Endothelial cell of umbilical vein (primary cell): ENCODE measurements at regions not wholly inside any gene's neighbourhood (a gene's known extent, or its start where the extent isn't known, plus 50 kb on each side); places are given as distances from the start of the nearest gene placed in this dataset.
A peak's percentile ranks its signal among the peaks of the same experiment; 100 is the strongest.

Experiments
- BruUV-seq: library from RNA; stranded (reverse); fragments of 400-500 nt; replicated peaks from 2 replicates; lab custom pipeline; 2021; lab: Mats Ljungman, UMichigan
- CTCF ChIA-PET: fragments of 300-600, 350-600 bp; sonication (Branson Sonifier 250); formaldehyde crosslinking; loops from one replicate; lab custom pipeline; 2021; ENCODE audit warnings: antibody characterized with exemption, inconsistent platforms; lab: Charles Lee
- POLR2A ChIA-PET: fragments of 300-600, 350-600 bp; sonication (Branson Sonifier 250); formaldehyde crosslinking; loops from one replicate; lab custom pipeline; 2021; ENCODE audit warnings: antibody characterized with exemption, inconsistent platforms; lab: Charles Lee
- DNase-seq: peaks from one replicate; pipeline ENCODE4 v3.0.0-alpha.2; 2011; ENCODE audit warnings: low read depth, low spot score
- FAIRE-seq: peaks from 2 replicates; lab custom pipeline; 2011; peaks lifted over from hg19 to GRCh38; lab: Jason Lieb, UNC
- H2AFZ ChIP-seq: 2 replicates; pipeline ENCODE4 v1.6.0; 2012; ENCODE audit warnings: low read depth, low read length, control low read depth, inconsistent platforms
- H3K27ac ChIP-seq: 2 replicates; pipeline ENCODE4 v1.5.1; 2011; ENCODE audit warnings: low read depth, mild to moderate bottlenecking, control low read depth, low read length, moderate library complexity; ENCODE audit not compliant: insufficient read depth
- H3K27me3 ChIP-seq, 2 experiments: 2 replicates each; pipeline versions ENCODE4 v1.6.0 to v1.6.1; 2011; ENCODE audit warnings: low read length in 2 of 2, mixed read lengths in 1 of 2; ENCODE audit not compliant: control insufficient read depth in 2 of 2, insufficient read depth in 2 of 2
- H3K36me3 ChIP-seq, 2 experiments: 2 replicates in 1 of 2; 3 replicates in 1 of 2; pipeline ENCODE4 v1.5.1; 2011; ENCODE audit warnings: low read length in 2 of 2, mild to moderate bottlenecking in 1 of 2, moderate library complexity in 1 of 2; ENCODE audit not compliant: control insufficient read depth in 2 of 2, insufficient read depth in 2 of 2; ENCODE audit errors: extremely low read depth in 1 of 2
- H3K4me1 ChIP-seq: 3 replicates; pipeline ENCODE4 v1.5.1; 2011; ENCODE audit warnings: mild to moderate bottlenecking, low read length; ENCODE audit not compliant: control insufficient read depth, insufficient read depth; ENCODE audit errors: extremely low read depth
- H3K4me2 ChIP-seq: 2 replicates; pipeline ENCODE4 v1.6.1; 2011; ENCODE audit warnings: low read length, control low read depth, mixed read lengths; ENCODE audit not compliant: insufficient read depth
- H3K4me3 ChIP-seq, 3 experiments: fragments of 200-600 bp in 1 of 3; sonication (generic), shearing (Covaris generic) in 1 of 3; replicated peaks in 1 of 3; 2 replicates each; pipeline ENCODE4 v1.5.1; 2011 to 2016; ENCODE audit warnings: control low read depth in 3 of 3, low read length in 3 of 3, mild to moderate bottlenecking in 2 of 3, inconsistent platforms in 1 of 3, low read depth in 1 of 3, moderate library complexity in 1 of 3; ENCODE audit not compliant: insufficient read depth in 1 of 3
- H3K79me2 ChIP-seq: 2 replicates; pipeline ENCODE4 v1.6.0; 2012; ENCODE audit warnings: low read length, inconsistent platforms; ENCODE audit not compliant: control insufficient read depth, insufficient read depth
- H3K9ac ChIP-seq: replicated peaks from 2 replicates; pipeline ENCODE3; 2011; ENCODE audit warnings: low read length, control low read depth; ENCODE audit not compliant: insufficient read depth; ENCODE audit errors: extremely low read depth
- H3K9me1 ChIP-seq: replicated peaks from 3 replicates; pipeline ENCODE4 v1.6.0; 2011; ENCODE audit warnings: mild to moderate bottlenecking, low read length; ENCODE audit not compliant: control insufficient read depth, insufficient read depth; ENCODE audit errors: extremely low read depth
- H3K9me3 ChIP-seq: replicated peaks from 2 replicates; pipeline ENCODE4 v1.5.1; 2012; ENCODE audit warnings: low read length, inconsistent platforms; ENCODE audit not compliant: control insufficient read depth, insufficient read depth
- H4K20me1 ChIP-seq: replicated peaks from 2 replicates; pipeline ENCODE3; 2011; ENCODE audit warnings: mild to moderate bottlenecking, low read length; ENCODE audit not compliant: control insufficient read depth, insufficient read depth; ENCODE audit errors: extremely low read depth
- CTCF ChIP-seq, 2 donors: IDR thresholded peaks; 1 replicate in 1 of 2; 2 replicates in 1 of 2; pipeline ENCODE4 v1.5.1; 2011; ENCODE audit warnings: low read length in 2 of 2, mild to moderate bottlenecking in 2 of 2, moderate library complexity in 2 of 2, control low read depth in 1 of 2, inconsistent platforms in 1 of 2, low read depth in 1 of 2; ENCODE audit not compliant: insufficient read depth in 1 of 2; ENCODE audit errors: extremely low read depth in 1 of 2
- EZH2 ChIP-seq: IDR thresholded peaks from 2 replicates; pipeline ENCODE4 v1.6.1; 2012; ENCODE audit warnings: borderline replicate concordance, low read depth, mild to moderate bottlenecking, moderate library complexity, low read length, inconsistent platforms; ENCODE audit not compliant: severe bottlenecking
- FOS ChIP-seq: IDR thresholded peaks from 2 replicates; pipeline ENCODE4 v1.6.1; 2011; ENCODE audit warnings: mild to moderate bottlenecking, low read length, moderate library complexity, borderline replicate concordance; ENCODE audit not compliant: insufficient read depth
- GATA2 ChIP-seq: IDR thresholded peaks from 2 replicates; pipeline ENCODE4 v1.7.0; 2011; ENCODE audit warnings: low read depth, mild to moderate bottlenecking, moderate library complexity, mixed read lengths, low read length; ENCODE audit not compliant: insufficient read length, insufficient read depth
- JUN ChIP-seq: IDR thresholded peaks from 2 replicates; pipeline ENCODE4 v1.6.1; 2011; ENCODE audit warnings: borderline replicate concordance, low read depth; ENCODE audit not compliant: insufficient read length, insufficient read depth
- MYC ChIP-seq: IDR thresholded peaks from one replicate; pipeline ENCODE4 v1.6.1; 2011; ENCODE audit warnings: mild to moderate bottlenecking, low read depth, low read length
- POLR2A ChIP-seq: IDR thresholded peaks from 2 replicates; pipeline ENCODE4 v1.6.1; 2012; ENCODE audit warnings: low read depth, mild to moderate bottlenecking, control low read depth, low read length
- POLR2AphosphoS5 ChIP-seq: IDR thresholded peaks from 2 replicates; pipeline ENCODE4 v1.6.1; 2012; ENCODE audit warnings: low read depth, mild to moderate bottlenecking, control low read depth, low read length, moderate library complexity; ENCODE audit not compliant: insufficient read depth
- dilution Hi-C: fragments of 300-500 bp; cut with MboI; formaldehyde crosslinking; loops from one replicate; pipeline ENCODE4 v1.15.0; 2019; ENCODE audit warnings: low sequenced_read_pairs; ENCODE audit not compliant: extremely low pct_ligation_motif_present
- intact Hi-C: fragments of 100-400 bp; cut with micrococcal nuclease; formaldehyde crosslinking; loops from one replicate; pipeline ENCODE4 v1.10.0; 2022

- Histone ChIP-seq H3K9me3 (no peaks in the 10 kb centered on the region), H3K4me1 (peaks cover 19% of the 10 kb centered on the region), H3K27ac (peak overlapping the region; percentile 76), H2AFZ (peak overlapping the region; percentile 3), H3K79me2 (no peaks in the 10 kb centered on the region), H3K9ac (peak overlapping the region; percentile 39), H3K36me3 (no peaks in the 10 kb centered on the region), H3K4me3 (no peak overlapping the region), H3K27me3 (no peaks in the 10 kb centered on the region), H4K20me1 (no peaks in the 10 kb centered on the region), H3K9me1 (no peaks in the 10 kb centered on the region), H3K4me2 (peak overlapping the region; percentile 37)
- ChIA-PET POLR2A (no interaction called here), CTCF (interaction anchor here (1.1 to 1.6 kb wide), 5 partner anchors 9 to 667 kb away, joined by 3 to 11 read pairs (median 5); no protein-coding TSS in a partner anchor)
- intact Hi-C loops, result loop anchor here (5.0 kb wide), 1 partner anchor 454 kb away; no protein-coding TSS in a partner anchor
- dilution Hi-C loops, result no loop called here
- peak; percentile 83 for TF ChIP-seq FOS
- TF ChIP-seq POLR2AphosphoS5, result peak; percentile 35
- no peak for TF ChIP-seq CTCF (IDR thresholded peaks at IDR 0.05; ENCODE audit: extremely low read depth in 1 of 2, insufficient read depth in 1 of 2, low read depth in 1 of 2, low read length in 2 of 2)
- TF ChIP-seq GATA2, result peak; percentile 34
- no peak for TF ChIP-seq POLR2A
- peak; percentile 75 for TF ChIP-seq JUN
- TF ChIP-seq MYC, result no peak
- TF ChIP-seq EZH2, result no peak
- DNase-seq (peak; percentile 77), FAIRE-seq (peak; percentile 97)
- no TSS peak for BruUV-seq
Observed at GRCh38 chr2:4047961-4048891, 344.9 kb downstream of the DCDC2C start.
